ENCODE measurements at regions not wholly inside any gene's neighbourhood (a gene's known extent, or its start where the extent isn't known, plus 50 kb on each side); places are given as distances from the start of the nearest gene placed in this dataset.

DNA sequence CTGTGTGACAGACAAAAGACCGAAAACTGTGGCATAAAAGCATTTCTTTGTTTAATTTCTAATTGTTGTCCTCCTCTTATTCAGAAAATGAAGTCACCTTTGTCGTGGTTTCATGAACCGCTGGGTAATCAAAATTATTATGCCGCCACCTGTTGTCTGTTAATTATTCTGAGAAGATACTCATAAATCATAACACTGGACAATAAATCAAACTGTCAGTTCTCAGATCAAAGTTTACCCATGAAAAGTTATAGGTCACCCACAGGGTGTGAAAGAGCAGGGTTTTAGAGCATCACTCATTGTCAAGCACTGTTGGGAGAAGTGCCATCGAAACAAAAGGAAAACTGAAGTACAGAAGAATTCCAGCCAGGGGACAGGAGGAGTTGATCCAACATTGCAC is 474.3 kb downstream of the NR2F2 start:
- no peak for TF ChIP-seq EP300 (IDR thresholded peaks at IDR 0.05)
- TF ChIP-seq, protein P1, sequence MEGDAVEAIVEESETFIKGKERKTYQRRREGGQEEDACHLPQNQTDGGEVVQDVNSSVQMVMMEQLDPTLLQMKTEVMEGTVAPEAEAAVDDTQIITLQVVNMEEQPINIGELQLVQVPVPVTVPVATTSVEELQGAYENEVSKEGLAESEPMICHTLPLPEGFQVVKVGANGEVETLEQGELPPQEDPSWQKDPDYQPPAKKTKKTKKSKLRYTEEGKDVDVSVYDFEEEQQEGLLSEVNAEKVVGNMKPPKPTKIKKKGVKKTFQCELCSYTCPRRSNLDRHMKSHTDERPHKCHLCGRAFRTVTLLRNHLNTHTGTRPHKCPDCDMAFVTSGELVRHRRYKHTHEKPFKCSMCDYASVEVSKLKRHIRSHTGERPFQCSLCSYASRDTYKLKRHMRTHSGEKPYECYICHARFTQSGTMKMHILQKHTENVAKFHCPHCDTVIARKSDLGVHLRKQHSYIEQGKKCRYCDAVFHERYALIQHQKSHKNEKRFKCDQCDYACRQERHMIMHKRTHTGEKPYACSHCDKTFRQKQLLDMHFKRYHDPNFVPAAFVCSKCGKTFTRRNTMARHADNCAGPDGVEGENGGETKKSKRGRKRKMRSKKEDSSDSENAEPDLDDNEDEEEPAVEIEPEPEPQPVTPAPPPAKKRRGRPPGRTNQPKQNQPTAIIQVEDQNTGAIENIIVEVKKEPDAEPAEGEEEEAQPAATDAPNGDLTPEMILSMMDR (IDR thresholded peaks at IDR 0.05), result no peak

All from tibial nerve (tissue), 4 donors.